ENCODE measurements at regions not wholly inside any gene's neighbourhood (a gene's known extent, or its start where the extent isn't known, plus 50 kb on each side); places are given as distances from the start of the nearest gene placed in this dataset.
"Not testable (repeated sequence)": the region's sequence is repeated elsewhere in the genome, so short reads cannot be mapped to it uniquely, and the experiment has no call there.

- TF ChIP-seq CTCF (IDR thresholded peaks at IDR 0.05), result no peak
- DNase-seq, result no peak
- no peak overlapping the region for H3K27ac ChIP-seq
- no peaks in the 10 kb centered on the region for H3K9me3 ChIP-seq
- intact Hi-C loops (cut with DNase I), result no loop called here
- no peak for ATAC-seq
- peaks cover 3% of the 10 kb centered on the region for H3K27me3 ChIP-seq
- H3K4me3 ChIP-seq, result no peak overlapping the region
- H3K4me1 ChIP-seq, result no peaks in the 10 kb centered on the region
- no peaks in the 10 kb centered on the region for H3K36me3 ChIP-seq
These were observed 91.6 kb downstream of the OLFM1 start for GRCh38 chr9:135179041-135179440.

- Histone ChIP-seq H3K4me3 (no peak overlapping the region), H3K4me1 (no peaks in the 10 kb centered on the region), H3K36me3 (no peaks in the 10 kb centered on the region), H3K27me3 (peaks cover 2% of the 10 kb centered on the region), H3K27ac (no peak overlapping the region), H3K9me3 (no peaks in the 10 kb centered on the region)
- intact Hi-C loops (cut with DNase I), result no loop called here
- no peak for ATAC-seq
- no peak for TF ChIP-seq CTCF (IDR thresholded peaks at IDR 0.05)
- no peak for DNase-seq
These were observed 92.5 kb downstream of the OLFM1 start for GRCh38 chr9:135179976-135180375.

- Histone ChIP-seq H3K27ac (no peak overlapping the region), H3K36me3 (no peaks in the 10 kb centered on the region), H3K4me3 (no peak overlapping the region), H3K27me3 (no peaks in the 10 kb centered on the region), H3K9me3 (no peaks in the 10 kb centered on the region), H3K4me1 (no peaks in the 10 kb centered on the region)
- intact Hi-C loops (cut with DNase I), result no loop called here
- ATAC-seq (no peak), DNase-seq (no peak)
- no peak for TF ChIP-seq CTCF (IDR thresholded peaks at IDR 0.05)
These were observed 93.1 kb downstream of the OLFM1 start for GRCh38 chr9:135180586-135180985.

- Histone ChIP-seq H3K27ac (no peak overlapping the region), H3K36me3 (no peaks in the 10 kb centered on the region), H3K4me3 (no peak overlapping the region), H3K9me3 (no peaks in the 10 kb centered on the region), H3K4me1 (no peaks in the 10 kb centered on the region), H3K27me3 (no peaks in the 10 kb centered on the region)
- TF ChIP-seq CTCF (IDR thresholded peaks at IDR 0.05), result no peak
- no peak for DNase-seq
- ATAC-seq, result no peak
- intact Hi-C loops (cut with DNase I), result no loop called here
These were observed 93.9 kb downstream of the OLFM1 start for GRCh38 chr9:135181336-135181735.

- H3K36me3 ChIP-seq; ATAC-seq; H3K4me1 ChIP-seq; H3K9me3 ChIP-seq; intact Hi-C loops (cut with DNase I); H3K27ac ChIP-seq; H3K27me3 ChIP-seq; H3K4me3 ChIP-seq; DNase-seq: not testable (repeated sequence)
These were observed 94.4 kb downstream of the OLFM1 start for GRCh38 chr9:135181841-135182240.

GRCh38 chr9:135183069-135183468, 95.6 kb downstream of the OLFM1 start:
- ATAC-seq (no peak), DNase-seq (no peak)
- Histone ChIP-seq H3K27me3 (peaks cover 3% of the 10 kb centered on the region), H3K36me3 (no peaks in the 10 kb centered on the region), H3K9me3 (no peaks in the 10 kb centered on the region), H3K27ac (no peak overlapping the region), H3K4me3 (no peak overlapping the region), H3K4me1 (no peaks in the 10 kb centered on the region)
- no peak for TF ChIP-seq CTCF (IDR thresholded peaks at IDR 0.05)
- intact Hi-C loops (cut with DNase I), result no loop called here
